ENCODE measurements at regions not wholly inside any gene's neighbourhood (a gene's known extent, or its start where the extent isn't known, plus 50 kb on each side); places are given as distances from the start of the nearest gene placed in this dataset.
"Not testable (repeated sequence)": the region's sequence is repeated elsewhere in the genome, so short reads cannot be mapped to it uniquely, and the experiment has no call there.

GRCh38 chr10:2529945-2530344 lies 537.4 kb upstream of the PFKP start:
- Histone ChIP-seq H3K4me3 (no peak overlapping the region), H3K9me3 (peaks cover 0 to 4% (median 0%) of the 10 kb centered on the region in 4 donors), H3K27ac (no peak overlapping the region), H3K4me1 (no peaks in the 10 kb centered on the region), H3K36me3 (no peaks in the 10 kb centered on the region), H3K27me3 (no peaks in the 10 kb centered on the region)
- DNase-seq, result no peak
- no peak for TF ChIP-seq POLR2A (IDR thresholded peaks at IDR 0.05)
- TF ChIP-seq, protein P1, sequence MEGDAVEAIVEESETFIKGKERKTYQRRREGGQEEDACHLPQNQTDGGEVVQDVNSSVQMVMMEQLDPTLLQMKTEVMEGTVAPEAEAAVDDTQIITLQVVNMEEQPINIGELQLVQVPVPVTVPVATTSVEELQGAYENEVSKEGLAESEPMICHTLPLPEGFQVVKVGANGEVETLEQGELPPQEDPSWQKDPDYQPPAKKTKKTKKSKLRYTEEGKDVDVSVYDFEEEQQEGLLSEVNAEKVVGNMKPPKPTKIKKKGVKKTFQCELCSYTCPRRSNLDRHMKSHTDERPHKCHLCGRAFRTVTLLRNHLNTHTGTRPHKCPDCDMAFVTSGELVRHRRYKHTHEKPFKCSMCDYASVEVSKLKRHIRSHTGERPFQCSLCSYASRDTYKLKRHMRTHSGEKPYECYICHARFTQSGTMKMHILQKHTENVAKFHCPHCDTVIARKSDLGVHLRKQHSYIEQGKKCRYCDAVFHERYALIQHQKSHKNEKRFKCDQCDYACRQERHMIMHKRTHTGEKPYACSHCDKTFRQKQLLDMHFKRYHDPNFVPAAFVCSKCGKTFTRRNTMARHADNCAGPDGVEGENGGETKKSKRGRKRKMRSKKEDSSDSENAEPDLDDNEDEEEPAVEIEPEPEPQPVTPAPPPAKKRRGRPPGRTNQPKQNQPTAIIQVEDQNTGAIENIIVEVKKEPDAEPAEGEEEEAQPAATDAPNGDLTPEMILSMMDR (IDR thresholded peaks at IDR 0.05), result no peak

GRCh38 chr10:2525781-2526180 lies 541.6 kb upstream of the PFKP start:
- H3K36me3 ChIP-seq, result no peaks in the 10 kb centered on the region
- TF ChIP-seq, protein P1 (IDR thresholded peaks at IDR 0.05), result no peak
- TF ChIP-seq POLR2A (IDR thresholded peaks at IDR 0.05), result no peak
- no peak overlapping the region for H3K27ac ChIP-seq
- no peak for DNase-seq
- H3K9me3 ChIP-seq, result peaks cover 0 to 4% (median 0%) of the 10 kb centered on the region in 4 donors
- no peak overlapping the region for H3K4me3 ChIP-seq
- no peaks in the 10 kb centered on the region for H3K4me1 ChIP-seq
- H3K27me3 ChIP-seq, result no peaks in the 10 kb centered on the region

- TF ChIP-seq POLR2A (IDR thresholded peaks at IDR 0.05), result no peak
- TF ChIP-seq, protein P1 (IDR thresholded peaks at IDR 0.05), result no peak
- DNase-seq, result no peak
Observed at GRCh38 chr10:2519139-2519538, 548.2 kb upstream of the PFKP start.

DNA sequence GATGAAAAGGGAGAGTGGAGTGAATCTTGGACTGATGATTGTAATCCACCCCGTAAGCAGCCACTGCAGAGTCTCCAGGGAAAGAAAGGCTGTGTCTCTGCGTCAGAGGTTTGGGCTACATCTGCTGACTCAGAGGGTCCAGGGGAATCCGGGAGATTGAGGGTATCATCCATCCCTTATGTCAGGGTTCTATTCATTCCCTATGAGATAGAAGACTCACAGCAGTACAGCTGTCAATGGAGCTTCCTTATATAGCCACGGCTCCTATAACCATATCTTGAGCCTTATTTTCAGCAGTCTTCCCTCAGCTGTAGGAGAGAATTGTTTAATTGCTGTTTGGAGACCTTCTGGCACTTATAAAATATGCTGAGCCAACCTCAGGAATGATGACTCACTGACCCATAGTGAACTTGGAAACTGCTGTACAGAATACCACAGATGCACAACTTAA lies 558.2 kb upstream of the PFKP start:
- Histone ChIP-seq H3K27me3 (no peaks in the 10 kb centered on the region), H3K36me3 (no peaks in the 10 kb centered on the region), H3K9me3 (no peaks in the 10 kb centered on the region), H3K4me1 (no peaks in the 10 kb centered on the region), H3K27ac (no peak overlapping the region), H3K4me3 (no peak overlapping the region)
- TF ChIP-seq, protein P1 (IDR thresholded peaks at IDR 0.05), result no peak
- TF ChIP-seq POLR2A (IDR thresholded peaks at IDR 0.05), result no peak
- DNase-seq, result no peak

More at GRCh38 chr10:2519139-2519538, 548.2 kb upstream of the PFKP start:
- Histone ChIP-seq H3K9me3 (no peaks in the 10 kb centered on the region), H3K4me3 (no peak overlapping the region), H3K36me3 (no peaks in the 10 kb centered on the region), H3K27ac (no peak overlapping the region), H3K27me3 (no peaks in the 10 kb centered on the region), H3K4me1 (no peaks in the 10 kb centered on the region)

GRCh38 chr10:2501366-2501940 lies 565.9 kb upstream of the PFKP start:
- not testable (repeated sequence) for H3K4me3 ChIP-seq, H3K27me3 ChIP-seq, H3K9me3 ChIP-seq, H3K4me1 ChIP-seq, DNase-seq, H3K36me3 ChIP-seq, H3K27ac ChIP-seq

GRCh38 chr10:2494399-2494798 lies 572.9 kb upstream of the PFKP start:
- Histone ChIP-seq H3K4me3 (no peak overlapping the region), H3K36me3 (no peaks in the 10 kb centered on the region), H3K27ac (no peak overlapping the region), H3K27me3 (no peaks in the 10 kb centered on the region), H3K4me1 (no peaks in the 10 kb centered on the region), H3K9me3 (no peaks in the 10 kb centered on the region)
- DNase-seq, result no peak
- TF ChIP-seq, protein P1 (IDR thresholded peaks at IDR 0.05), result no peak
- TF ChIP-seq POLR2A (IDR thresholded peaks at IDR 0.05), result no peak
